ENCODE measurements at regions not wholly inside any gene's neighbourhood (a gene's known extent, or its start where the extent isn't known, plus 50 kb on each side); places are given as distances from the start of the nearest gene placed in this dataset.

DNA sequence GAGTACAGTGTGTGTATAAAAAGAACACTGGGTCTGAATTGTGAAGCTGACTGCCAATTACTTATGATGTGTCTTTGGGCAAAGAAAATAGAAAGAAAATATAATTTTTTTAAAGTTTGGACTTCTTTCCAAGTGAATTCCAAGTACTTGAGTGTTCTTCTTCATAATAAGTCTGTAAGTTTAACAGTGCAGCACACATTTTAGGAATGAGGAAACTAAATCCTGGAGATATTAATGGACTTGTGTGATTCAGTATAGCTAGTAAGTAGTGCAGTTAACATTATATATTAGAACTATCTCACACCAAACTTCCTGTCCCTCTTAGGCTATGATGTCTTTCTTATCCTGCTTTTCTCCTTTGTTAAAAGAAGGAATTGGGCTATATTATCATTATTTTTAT lies 1953.8 kb downstream of the MAT2B start (continued):
- TF ChIP-seq, protein P1, sequence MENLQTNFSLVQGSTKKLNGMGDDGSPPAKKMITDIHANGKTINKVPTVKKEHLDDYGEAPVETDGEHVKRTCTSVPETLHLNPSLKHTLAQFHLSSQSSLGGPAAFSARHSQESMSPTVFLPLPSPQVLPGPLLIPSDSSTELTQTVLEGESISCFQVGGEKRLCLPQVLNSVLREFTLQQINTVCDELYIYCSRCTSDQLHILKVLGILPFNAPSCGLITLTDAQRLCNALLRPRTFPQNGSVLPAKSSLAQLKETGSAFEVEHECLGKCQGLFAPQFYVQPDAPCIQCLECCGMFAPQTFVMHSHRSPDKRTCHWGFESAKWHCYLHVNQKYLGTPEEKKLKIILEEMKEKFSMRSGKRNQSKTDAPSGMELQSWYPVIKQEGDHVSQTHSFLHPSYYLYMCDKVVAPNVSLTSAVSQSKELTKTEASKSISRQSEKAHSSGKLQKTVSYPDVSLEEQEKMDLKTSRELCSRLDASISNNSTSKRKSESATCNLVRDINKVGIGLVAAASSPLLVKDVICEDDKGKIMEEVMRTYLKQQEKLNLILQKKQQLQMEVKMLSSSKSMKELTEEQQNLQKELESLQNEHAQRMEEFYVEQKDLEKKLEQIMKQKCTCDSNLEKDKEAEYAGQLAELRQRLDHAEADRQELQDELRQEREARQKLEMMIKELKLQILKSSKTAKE (IDR thresholded peaks at IDR 0.05; ENCODE audit: low read depth, poor library complexity, severe bottlenecking) = no peak
- TF ChIP-seq SMAD1 (IDR thresholded peaks at IDR 0.05; ENCODE audit: low read depth, partially characterized antibody) = no peak

DNA sequence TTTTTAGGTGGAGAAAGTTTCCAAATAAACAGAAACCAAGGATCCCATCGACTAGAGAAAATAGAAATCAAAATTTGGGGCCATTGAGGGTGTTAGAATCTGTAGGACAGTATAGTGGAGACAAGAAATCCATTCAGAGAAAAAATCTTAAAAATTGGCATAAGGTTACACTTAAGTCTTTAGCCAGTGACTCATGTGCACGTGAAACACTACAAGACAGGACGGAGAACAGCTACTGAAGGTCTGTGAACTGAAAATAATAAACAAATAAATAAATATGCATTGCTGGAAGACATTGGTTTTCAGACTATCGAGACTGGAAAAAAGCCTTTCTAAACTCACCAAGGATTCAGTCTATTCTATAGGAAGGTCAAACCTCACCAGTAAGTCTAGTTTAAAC lies 1955.5 kb downstream of the MAT2B start:
- SMC1A ChIA-PET (ENCODE audit: uncharacterized antibody, unreplicated experiment) = interaction anchor here (0.7 kb wide), 2 partner anchors 17 to 618 kb away, joined by 3 read pairs; no protein-coding TSS in a partner anchor

More for the DNA sequence above, 1955.5 kb downstream of the MAT2B start:
- DNase-seq (ENCODE audit: low read depth, low spot score) (no peak), FAIRE-seq (no peak), ATAC-seq (no peak)
- Histone ChIP-seq H4K20me1 (ENCODE audit: control insufficient read depth, insufficient read depth) (no peaks in the 10 kb centered on the region), H3K9ac (ENCODE audit: control insufficient read depth, insufficient read depth, low read length) (no peak overlapping the region), H3K27ac (ENCODE audit: control insufficient read depth, insufficient read depth) (no peak overlapping the region), H3K79me2 (ENCODE audit: control insufficient read depth, insufficient read depth, low read length) (no peaks in the 10 kb centered on the region), H3K4me1 (ENCODE audit: control insufficient read depth, insufficient read depth, low read length) (no peaks in the 10 kb centered on the region), H3K36me3 (ENCODE audit: control insufficient read depth in 2 of 2, insufficient read depth in 2 of 2, low read length in 1 of 2) (no peaks in the 10 kb centered on the region), H3K27me3 (replicated peaks in 1 of 2; ENCODE audit: control insufficient read depth in 2 of 2, insufficient read depth in 2 of 2, low read length in 1 of 2) (no peaks in the 10 kb centered on the region), H3K4me2 (ENCODE audit: control insufficient read depth, insufficient read depth) (no peak overlapping the region), H3K9me3 (replicated peaks; ENCODE audit: control insufficient read depth, insufficient read depth, low read length) (no peaks in the 10 kb centered on the region), H2AFZ (ENCODE audit: control insufficient read depth, low read depth, low read length) (no peak overlapping the region), H3K4me3 (no peak overlapping the region)
- RAD21 ChIA-PET (ENCODE audit: unreplicated experiment) = no interaction called here
- 0% methylated on average over 4 of the region's 4 CpGs for WGBS (ENCODE audit: insufficient coverage, insufficient replicate concordance, low lambda C conversion rate, missing lambda C conversion rate)
- CTCF ChIA-PET = interaction anchor here (1.3 kb wide), 1 partner anchor 117 kb away, joined by 3 read pairs; no protein-coding TSS in a partner anchor
- intact Hi-C loops (cut with micrococcal nuclease; ENCODE audit: unreplicated experiment) = no loop called here
- TF ChIP-seq IRF4 (IDR thresholded peaks at IDR 0.05; ENCODE audit: low read depth, low read length) (no peak), BHLHE40 (IDR thresholded peaks at IDR 0.05; ENCODE audit: borderline replicate concordance in 1 of 2, low read depth in 2 of 2, low read length in 1 of 2) (no peak), IKZF2 (IDR thresholded peaks at IDR 0.05) (no peak), RFX5 (IDR thresholded peaks at IDR 0.05; ENCODE audit: low read depth, low read length) (no peak), LARP7 (IDR thresholded peaks at IDR 0.05) (no peak), NFYA (IDR thresholded peaks at IDR 0.05; ENCODE audit: borderline replicate concordance, low read depth, low read length) (no peak), ATF7 (IDR thresholded peaks at IDR 0.05; ENCODE audit: low read depth) (no peak), BRCA1 (IDR thresholded peaks at IDR 0.05; ENCODE audit: low read depth, low read length) (no peak), SRF (IDR thresholded peaks at IDR 0.05; ENCODE audit: low read depth in 2 of 2, low read length in 2 of 2) (no peak), TARDBP (IDR thresholded peaks at IDR 0.05; ENCODE audit: borderline replicate concordance) (no peak), CHD2 (IDR thresholded peaks at IDR 0.05; ENCODE audit: borderline replicate concordance, low read depth, low read length) (no peak), ZNF384 (IDR thresholded peaks at IDR 0.05; ENCODE audit: borderline replicate concordance, low read depth, low read length) (no peak), TBL1XR1 (IDR thresholded peaks at IDR 0.05; ENCODE audit: low read depth, low read length) (no peak)
- TF ChIP-seq, protein P2, sequence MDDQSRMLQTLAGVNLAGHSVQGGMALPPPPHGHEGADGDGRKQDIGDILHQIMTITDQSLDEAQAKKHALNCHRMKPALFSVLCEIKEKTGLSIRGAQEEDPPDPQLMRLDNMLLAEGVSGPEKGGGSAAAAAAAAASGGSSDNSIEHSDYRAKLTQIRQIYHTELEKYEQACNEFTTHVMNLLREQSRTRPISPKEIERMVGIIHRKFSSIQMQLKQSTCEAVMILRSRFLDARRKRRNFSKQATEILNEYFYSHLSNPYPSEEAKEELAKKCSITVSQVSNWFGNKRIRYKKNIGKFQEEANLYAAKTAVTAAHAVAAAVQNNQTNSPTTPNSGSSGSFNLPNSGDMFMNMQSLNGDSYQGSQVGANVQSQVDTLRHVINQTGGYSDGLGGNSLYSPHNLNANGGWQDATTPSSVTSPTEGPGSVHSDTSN (IDR thresholded peaks at IDR 0.05; ENCODE audit: insufficient replicate concordance, low read depth, low read length) = no peak
- TF ChIP-seq, protein P3, sequence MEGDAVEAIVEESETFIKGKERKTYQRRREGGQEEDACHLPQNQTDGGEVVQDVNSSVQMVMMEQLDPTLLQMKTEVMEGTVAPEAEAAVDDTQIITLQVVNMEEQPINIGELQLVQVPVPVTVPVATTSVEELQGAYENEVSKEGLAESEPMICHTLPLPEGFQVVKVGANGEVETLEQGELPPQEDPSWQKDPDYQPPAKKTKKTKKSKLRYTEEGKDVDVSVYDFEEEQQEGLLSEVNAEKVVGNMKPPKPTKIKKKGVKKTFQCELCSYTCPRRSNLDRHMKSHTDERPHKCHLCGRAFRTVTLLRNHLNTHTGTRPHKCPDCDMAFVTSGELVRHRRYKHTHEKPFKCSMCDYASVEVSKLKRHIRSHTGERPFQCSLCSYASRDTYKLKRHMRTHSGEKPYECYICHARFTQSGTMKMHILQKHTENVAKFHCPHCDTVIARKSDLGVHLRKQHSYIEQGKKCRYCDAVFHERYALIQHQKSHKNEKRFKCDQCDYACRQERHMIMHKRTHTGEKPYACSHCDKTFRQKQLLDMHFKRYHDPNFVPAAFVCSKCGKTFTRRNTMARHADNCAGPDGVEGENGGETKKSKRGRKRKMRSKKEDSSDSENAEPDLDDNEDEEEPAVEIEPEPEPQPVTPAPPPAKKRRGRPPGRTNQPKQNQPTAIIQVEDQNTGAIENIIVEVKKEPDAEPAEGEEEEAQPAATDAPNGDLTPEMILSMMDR (IDR thresholded peaks at IDR 0.05 in 2 of 3, conservative IDR thresholded peaks at IDR 0.05 in 1 of 3; ENCODE audit: control insufficient read depth in 2 of 3, extremely low read depth in 1 of 3, insufficient read depth in 1 of 3, low read depth in 3 of 3, low read length in 3 of 3) = no peak
- BruUV-seq (replicated peaks) = no TSS peak
- POLR2A ChIA-PET = no interaction called here
- in situ Hi-C loops (cut with MboI) = no loop called here

Measured in GM12878 (cell line).